WERI-Rb-1 (cell line): ENCODE measurements at regions not wholly inside any gene's neighbourhood (a gene's known extent, or its start where the extent isn't known, plus 50 kb on each side); places are given as distances from the start of the nearest gene placed in this dataset.

Source experiments
- DNase-seq: peaks from one replicate; pipeline ENCODE4 v3.0.0-alpha.2; 2020
- H3K27ac ChIP-seq: fragments of 250-450 bp; sonication (Bioruptor Pico); 2 replicates; pipeline ENCODE4 v1.5.1; 2020; ENCODE audit warnings: mild to moderate bottlenecking, moderate library complexity
- H3K27me3 ChIP-seq: fragments of 250-450 bp; sonication (Bioruptor Pico); 2 replicates; pipeline ENCODE4 v1.5.1; 2021; ENCODE audit warnings: mild to moderate bottlenecking, low read depth, moderate library complexity; ENCODE audit not compliant: insufficient read depth, severe bottlenecking
- H3K36me3 ChIP-seq: fragments of 250-450 bp; sonication (Bioruptor Pico); 2 replicates; pipeline ENCODE4 v1.5.1; 2020; ENCODE audit warnings: mild to moderate bottlenecking, moderate library complexity
- H3K4me3 ChIP-seq: 2 replicates; pipeline ENCODE4 v1.5.1; 2011; ENCODE audit warnings: low read depth, mild to moderate bottlenecking, control low read depth, low read length
- H3K9me3 ChIP-seq: fragments of 250-450 bp; sonication (Bioruptor Pico); 2 replicates; pipeline ENCODE4 v1.5.1; 2021; ENCODE audit warnings: mild to moderate bottlenecking, moderate library complexity; ENCODE audit not compliant: severe bottlenecking
- CTCF ChIP-seq: IDR thresholded peaks from 2 replicates; pipeline ENCODE4 v1.5.1; 2011; ENCODE audit warnings: low read depth, mild to moderate bottlenecking, control low read depth, inconsistent platforms, low read length

- Histone ChIP-seq H3K27me3 (peaks cover 9% of the 10 kb centered on the region), H3K9me3 (no peaks in the 10 kb centered on the region), H3K27ac (no peak overlapping the region), H3K4me3 (no peak overlapping the region), H3K36me3 (no peaks in the 10 kb centered on the region)
- no peak for DNase-seq
- TF ChIP-seq CTCF: no peak
Measured at GRCh38 chr11:121938076-121938475, 177.9 kb downstream of the BLID start.

- Histone ChIP-seq H3K4me3 (no peak overlapping the region), H3K27me3 (peaks cover 9% of the 10 kb centered on the region), H3K9me3 (no peaks in the 10 kb centered on the region), H3K36me3 (no peaks in the 10 kb centered on the region), H3K27ac (no peak overlapping the region)
- DNase-seq: no peak
- no peak for TF ChIP-seq CTCF
Measured at GRCh38 chr11:121936781-121937447, 179.1 kb downstream of the BLID start.

- TF ChIP-seq CTCF: no peak
- DNase-seq: no peak
- Histone ChIP-seq H3K4me3 (no peak overlapping the region), H3K36me3 (no peaks in the 10 kb centered on the region), H3K27ac (no peak overlapping the region), H3K9me3 (no peaks in the 10 kb centered on the region), H3K27me3 (peaks cover 7% of the 10 kb centered on the region)
Measured at GRCh38 chr11:121936370-121936769, 179.6 kb downstream of the BLID start.

- Histone ChIP-seq H3K27ac (no peak overlapping the region), H3K4me3 (no peak overlapping the region), H3K27me3 (peaks cover 6% of the 10 kb centered on the region), H3K9me3 (no peaks in the 10 kb centered on the region), H3K36me3 (no peaks in the 10 kb centered on the region)
- TF ChIP-seq CTCF: no peak
- no peak for DNase-seq
Measured at GRCh38 chr11:121933694-121934093, 182.3 kb downstream of the BLID start.

- Histone ChIP-seq H3K9me3 (no peaks in the 10 kb centered on the region), H3K27ac (no peak overlapping the region), H3K36me3 (no peaks in the 10 kb centered on the region), H3K4me3 (no peak overlapping the region), H3K27me3 (peaks cover 4% of the 10 kb centered on the region)
- TF ChIP-seq CTCF: no peak
- no peak for DNase-seq
Measured at GRCh38 chr11:121933294-121933693, 182.7 kb downstream of the BLID start.

GRCh38 chr11:121932646-121933185, 183.3 kb downstream of the BLID start:
- no peak for DNase-seq
- Histone ChIP-seq H3K36me3 (no peaks in the 10 kb centered on the region), H3K27ac (no peak overlapping the region), H3K9me3 (no peaks in the 10 kb centered on the region), H3K4me3 (no peak overlapping the region), H3K27me3 (peaks cover 4% of the 10 kb centered on the region)
- no peak for TF ChIP-seq CTCF
